ENCODE measurements at regions not wholly inside any gene's neighbourhood (a gene's known extent, or its start where the extent isn't known, plus 50 kb on each side); places are given as distances from the start of the nearest gene placed in this dataset.
"Not testable (repeated sequence)": the region's sequence is repeated elsewhere in the genome, so short reads cannot be mapped to it uniquely, and the experiment has no call there.

- no peak for DNase-seq
Observed at GRCh38 chr1:8139941-8140340, 113.8 kb upstream of the ERRFI1 start.

DNA sequence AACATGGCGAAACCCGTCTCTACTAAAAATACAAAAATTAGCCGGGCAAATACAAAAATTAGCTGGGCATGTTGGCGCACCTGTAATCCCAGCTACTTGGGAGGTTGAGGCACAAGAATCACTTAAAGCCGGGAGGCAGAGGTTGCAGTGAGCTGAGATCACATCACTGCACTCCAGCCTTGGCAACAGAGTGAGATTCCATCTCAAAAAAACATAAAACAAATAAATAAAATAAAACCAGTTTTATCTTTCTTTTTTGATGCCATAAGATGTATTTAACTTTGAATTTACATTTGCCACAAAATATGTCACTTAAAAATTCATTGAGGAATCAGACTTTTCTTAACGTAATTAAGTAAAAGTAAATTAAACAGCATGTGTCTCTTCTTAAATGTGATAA lies 113.3 kb upstream of the ERRFI1 start:
- no peak for DNase-seq

DNA sequence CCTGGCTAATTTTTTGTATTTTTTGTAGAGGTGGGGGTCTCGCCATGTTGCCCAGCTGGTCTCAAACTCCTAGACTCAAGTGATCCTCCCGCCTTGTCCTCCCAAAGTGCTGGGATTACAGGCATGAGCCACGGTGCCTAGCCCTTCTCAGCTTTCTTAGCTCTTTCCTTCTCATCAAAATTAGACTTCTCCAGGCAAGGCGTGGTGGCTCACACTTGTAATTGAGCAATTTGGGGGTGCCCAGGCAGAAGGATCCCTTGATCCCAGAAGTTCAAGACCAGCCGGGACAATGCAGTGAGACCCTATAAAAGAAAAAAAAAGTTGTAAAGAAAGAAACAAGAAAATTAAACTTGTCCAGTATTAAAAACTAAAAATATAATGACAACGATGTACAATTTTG lies 112.6 kb upstream of the ERRFI1 start:
- no peak for DNase-seq

- no peak for DNase-seq
Observed at GRCh38 chr1:8137481-8138244, 111.6 kb upstream of the ERRFI1 start.

DNA sequence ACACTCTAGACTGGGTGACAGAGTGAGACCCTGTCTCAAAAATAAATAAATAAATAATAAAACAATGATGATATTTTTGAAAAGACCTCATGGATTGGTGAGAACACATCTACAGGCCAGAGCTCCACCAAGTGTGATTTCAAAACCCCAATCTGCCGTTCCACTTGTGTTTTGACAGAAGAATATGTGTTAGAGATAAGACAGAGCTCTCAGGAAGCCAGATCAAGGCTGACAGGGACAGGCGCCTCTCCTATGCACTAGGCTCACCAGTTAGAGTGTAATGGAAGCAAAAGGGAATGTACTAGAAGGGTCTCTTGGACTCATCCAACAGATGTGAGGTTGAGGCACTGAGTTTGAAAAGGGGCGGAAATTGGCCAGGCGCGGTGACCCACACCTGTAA lies 110.7 kb upstream of the ERRFI1 start:
- no peak for DNase-seq

DNA sequence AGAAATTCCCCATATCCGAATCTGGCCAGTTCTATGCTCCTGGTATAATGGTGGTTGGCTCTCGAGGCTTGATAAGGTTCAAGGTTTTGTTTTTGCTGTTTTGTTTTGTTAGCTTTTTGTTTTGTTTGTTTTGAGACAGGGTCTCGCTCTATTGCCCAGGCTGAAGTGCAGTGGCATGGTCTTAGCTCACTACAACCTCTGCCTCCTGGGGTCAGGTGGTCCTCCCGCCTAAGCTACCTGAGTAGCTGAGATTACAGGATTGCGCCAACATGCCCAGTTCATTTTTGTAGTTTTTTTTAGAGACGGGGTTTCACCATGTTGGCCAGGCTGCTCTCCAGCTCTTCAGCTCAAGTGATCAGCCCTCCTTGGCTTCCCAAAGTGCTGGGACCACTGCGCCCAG lies 109.1 kb upstream of the ERRFI1 start:
- no peak for DNase-seq

DNA sequence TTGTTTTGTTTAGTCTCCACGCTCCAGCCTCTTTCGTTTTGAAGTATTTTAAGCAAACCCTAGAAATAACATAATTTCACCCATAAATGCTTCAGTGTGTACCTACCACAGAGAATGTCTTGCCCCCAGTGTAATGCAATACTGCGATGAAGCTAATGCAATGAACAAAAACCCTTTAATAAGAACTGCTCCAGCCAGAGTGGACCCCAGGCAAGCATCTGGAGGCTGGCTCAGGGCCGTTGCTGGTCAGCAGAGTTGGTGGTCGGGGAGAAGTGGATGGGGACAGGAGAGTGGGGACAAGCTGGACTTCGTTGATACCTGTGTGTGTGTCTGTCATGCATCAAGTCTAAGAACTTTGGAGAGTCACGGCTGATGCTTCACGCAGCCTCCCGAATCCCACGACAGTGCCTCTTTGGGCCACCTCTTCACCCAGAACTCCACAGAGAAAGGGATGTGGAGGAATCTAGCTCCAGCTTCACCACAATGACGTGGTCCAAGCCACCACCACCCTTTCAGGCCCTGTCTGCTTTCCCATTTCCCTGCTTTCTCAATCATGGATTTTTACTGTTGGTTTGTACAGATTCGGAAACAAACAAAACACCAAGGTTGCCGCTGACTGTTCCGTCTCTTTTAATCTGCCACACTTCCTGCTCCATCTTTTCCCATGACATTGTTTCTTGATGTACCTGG lies 108.6 kb upstream of the ERRFI1 start:
- no peak for DNase-seq

- no peak for DNase-seq
Observed at GRCh38 chr1:8133657-8134430, 107.7 kb upstream of the ERRFI1 start.

DNA sequence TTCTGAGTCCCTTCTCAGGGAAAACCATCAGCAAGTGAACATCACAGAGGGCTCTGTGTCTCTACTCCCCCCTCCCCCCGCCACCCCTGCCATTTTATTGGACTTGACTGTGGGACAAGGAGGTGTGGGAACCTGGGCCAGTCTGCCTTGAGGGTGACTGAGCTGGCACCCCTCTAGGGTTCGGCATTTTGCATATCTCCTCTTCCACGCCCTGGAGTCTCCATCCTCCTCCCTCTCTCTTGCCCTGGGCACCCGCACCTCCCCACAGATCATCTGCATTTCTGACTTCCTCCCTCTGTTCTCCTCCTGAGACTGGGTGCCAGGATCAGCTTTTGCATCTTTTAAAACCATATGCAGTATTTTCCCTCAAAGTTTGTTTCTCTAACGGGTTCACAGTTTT lies 107.1 kb upstream of the ERRFI1 start:
- no peak for DNase-seq

- no peak for DNase-seq
Observed at GRCh38 chr1:8127171-8127641, 101.1 kb upstream of the ERRFI1 start.

DNA sequence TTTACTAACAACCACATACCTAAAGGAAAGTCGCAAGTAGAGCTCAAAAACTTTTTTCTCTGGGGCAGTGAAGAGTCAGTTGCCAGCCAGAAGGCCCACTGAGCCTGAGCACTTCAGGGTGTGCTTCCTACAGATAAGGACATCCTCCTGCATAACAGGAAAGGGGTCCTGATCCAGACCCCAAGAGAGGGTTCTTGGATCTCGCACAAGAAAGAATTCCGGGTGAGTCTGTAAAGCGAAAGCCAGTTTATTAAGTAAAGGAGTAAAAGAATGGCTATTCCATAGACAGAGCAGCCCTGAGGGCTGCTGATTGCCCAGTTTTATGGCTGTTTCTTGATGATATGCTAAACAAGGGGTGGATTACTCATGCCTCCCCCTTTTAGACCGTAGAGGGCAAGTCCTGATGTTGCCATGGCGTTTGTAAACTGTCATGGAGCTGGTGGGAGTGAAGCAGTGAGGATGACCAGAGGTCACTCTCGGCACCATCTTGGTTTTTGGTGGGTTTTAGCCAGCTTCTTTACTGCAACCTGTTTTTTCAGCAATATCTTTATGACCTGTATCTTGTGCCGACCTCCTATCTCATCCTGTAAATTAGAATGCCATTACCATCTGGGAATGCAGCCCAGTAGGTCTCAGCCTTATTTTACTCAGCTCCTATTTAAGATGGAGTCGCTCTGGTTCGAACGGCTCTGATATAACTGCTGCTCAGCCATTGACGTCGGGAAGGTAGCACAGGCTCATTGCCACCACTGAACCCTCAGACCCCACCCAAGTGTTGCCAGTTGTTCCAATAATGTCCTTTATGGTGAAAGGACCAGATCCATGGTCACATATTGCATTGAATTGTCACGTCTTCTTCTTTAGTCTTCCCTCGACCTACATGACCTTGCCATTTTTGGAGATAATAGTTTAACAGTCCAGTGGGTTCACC lies 96.6 kb upstream of the ERRFI1 start:
- no peak for DNase-seq

GRCh38 chr1:8122160-8122476 lies 96.0 kb upstream of the ERRFI1 start:
- DNase-seq, result no peak

GRCh38 chr1:8121261-8122159 lies 95.4 kb upstream of the ERRFI1 start:
- DNase-seq, result no peak

GRCh38 chr1:8120693-8121260 lies 94.7 kb upstream of the ERRFI1 start:
- no peak for DNase-seq

DNA sequence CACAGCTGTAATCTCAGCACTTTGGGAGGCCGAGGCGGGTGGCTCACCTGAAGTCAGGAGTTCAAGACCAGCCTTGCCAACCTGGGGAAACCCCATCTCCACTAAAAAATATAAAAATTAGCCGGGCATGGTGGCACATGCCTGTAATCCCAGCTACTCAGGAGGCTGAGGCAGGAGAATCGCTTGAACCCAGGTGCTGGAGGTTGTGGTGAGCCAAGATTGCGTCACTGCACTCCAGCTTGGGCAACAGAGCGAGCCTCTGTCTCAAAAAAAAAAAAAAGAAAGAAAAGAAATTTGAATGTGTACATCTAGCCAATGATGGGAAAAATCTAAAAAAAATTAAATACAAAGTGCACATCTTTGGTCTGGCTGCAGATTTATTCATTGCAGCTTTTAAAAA lies 92.6 kb upstream of the ERRFI1 start:
- DNase-seq, result not testable (repeated sequence)

DNA sequence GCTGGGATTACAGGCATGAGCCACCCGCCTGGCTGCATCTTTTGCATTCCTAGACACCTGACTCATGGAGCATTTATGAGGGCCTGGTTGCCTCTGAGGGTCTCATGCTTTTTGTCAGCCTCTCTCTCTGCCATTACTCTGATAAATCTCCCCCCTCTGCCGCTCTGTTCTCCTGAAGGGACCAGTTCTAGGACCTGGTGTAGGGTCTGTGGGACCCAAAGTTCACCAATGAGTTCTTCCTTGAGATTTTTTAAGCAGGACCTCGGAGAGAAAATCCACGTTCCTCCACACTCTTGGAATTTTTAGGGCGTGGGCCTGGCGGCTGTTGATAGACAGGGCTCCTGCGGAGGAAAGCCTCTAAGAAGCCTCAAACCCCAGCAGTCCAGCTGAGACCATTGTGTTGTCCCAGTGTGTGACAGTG lies 91.9 kb upstream of the ERRFI1 start:
- no peak for DNase-seq

GRCh38 chr1:8116894-8117264 lies 90.8 kb upstream of the ERRFI1 start:
- DNase-seq, result no peak

GRCh38 chr1:8115769-8116167 lies 89.7 kb upstream of the ERRFI1 start:
- DNase-seq, result no peak

GRCh38 chr1:8115031-8115768 lies 89.1 kb upstream of the ERRFI1 start:
- DNase-seq, result no peak
